IMR-90 (cell line): ENCODE measurements at regions not wholly inside any gene's neighbourhood (a gene's known extent, or its start where the extent isn't known, plus 50 kb on each side); places are given as distances from the start of the nearest gene placed in this dataset.
A peak's percentile ranks its signal among the peaks of the same experiment; 100 is the strongest.

ENCODE experiments used
- ATAC-seq: fragments of 200-7000 bp; cut with Tn5 transposase; 2 replicates; pipeline ENCODE4 v1.9.1; 2020; ENCODE audit warnings: low read depth, mild to moderate bottlenecking, moderate library complexity
- BruUV-seq: library from RNA; stranded (reverse); fragments of 400-500 nt; replicated peaks from 2 replicates; lab custom pipeline; 2021; lab: Mats Ljungman, UMichigan
- CTCF ChIA-PET: fragments of 300-600 bp; formaldehyde crosslinking; extraction: SDS; loops from one replicate; lab custom pipeline; 2021; ENCODE audit warnings: antibody characterized with exemption; lab: Yijun Ruan, JAX
- POLR2A ChIA-PET: fragments of 300-600 bp; sonication (Branson Sonifier 250); formaldehyde crosslinking; loops from one replicate; lab custom pipeline; 2022; ENCODE audit warnings: antibody characterized with exemption; ENCODE audit not compliant: unreplicated experiment; lab: Charles Lee
- DNase-seq: peaks from one replicate; pipeline ENCODE4 v3.0.0; 2013
- H2AFZ ChIP-seq: replicated peaks from 2 replicates; pipeline ENCODE3; 2013; ENCODE audit warnings: low read length, mild to moderate bottlenecking; ENCODE audit not compliant: poor library complexity
- H2AK5ac ChIP-seq: 2 replicates; pipeline ENCODE4 v1.6.1; 2013; ENCODE audit warnings: low read depth, low read length, inconsistent platforms
- H2AK9ac ChIP-seq: replicated peaks from 2 replicates; pipeline ENCODE3; 2013; ENCODE audit warnings: mild to moderate bottlenecking, low read depth, low read length, moderate library complexity; ENCODE audit not compliant: poor library complexity
- H2BK120ac ChIP-seq: 2 replicates; pipeline ENCODE4 v1.6.1; 2013; ENCODE audit warnings: low read depth, low read length, inconsistent platforms
- H2BK15ac ChIP-seq: 3 replicates; pipeline ENCODE4 v1.6.1; 2013; ENCODE audit warnings: low read depth, low read length, inconsistent platforms
- H2BK20ac ChIP-seq: 2 replicates; pipeline ENCODE4 v1.6.1; 2013; ENCODE audit warnings: low read depth, mild to moderate bottlenecking, inconsistent platforms, low read length, moderate library complexity
- H2BK5ac ChIP-seq: 2 replicates; pipeline ENCODE4 v1.6.1; 2013; ENCODE audit warnings: mild to moderate bottlenecking, low read depth, low read length, inconsistent platforms; ENCODE audit not compliant: poor library complexity, severe bottlenecking
- H3K14ac ChIP-seq: replicated peaks from 2 replicates; pipeline ENCODE4 v1.6.1; 2013; ENCODE audit warnings: low read depth, low read length, inconsistent platforms
- H3K18ac ChIP-seq: 2 replicates; pipeline ENCODE4 v1.6.1; 2013; ENCODE audit warnings: low read depth, low read length, control low read depth
- H3K23ac ChIP-seq: 2 replicates; pipeline ENCODE4 v1.6.1; 2013; ENCODE audit warnings: low read depth, low read length, inconsistent platforms
- H3K27ac ChIP-seq: 2 replicates; pipeline ENCODE4 v1.5.1; 2013; ENCODE audit warnings: mild to moderate bottlenecking, control low read depth, low read length; ENCODE audit not compliant: insufficient read depth
- H3K27me3 ChIP-seq: 2 replicates; pipeline ENCODE4 v1.6.1; 2013; ENCODE audit warnings: low read length; ENCODE audit not compliant: control insufficient read depth, insufficient read depth
- H3K36me3 ChIP-seq: 2 replicates; pipeline ENCODE4 v1.6.1; 2013; ENCODE audit warnings: low read length, mixed read lengths; ENCODE audit not compliant: control insufficient read depth, insufficient read depth
- H3K4ac ChIP-seq: 2 replicates; pipeline ENCODE4 v1.6.1; 2013; ENCODE audit warnings: low read depth, low read length, inconsistent platforms
- H3K4me1 ChIP-seq: 2 replicates; pipeline ENCODE4 v1.6.1; 2013; ENCODE audit warnings: low read length, mixed read lengths; ENCODE audit not compliant: control insufficient read depth, insufficient read depth
- H3K4me2 ChIP-seq: 2 replicates; pipeline ENCODE4 v1.6.1; 2013; ENCODE audit warnings: low read depth, mild to moderate bottlenecking, control low read depth, low read length, moderate library complexity
- H3K4me3 ChIP-seq: 2 replicates; pipeline ENCODE4 v1.5.1; 2013; ENCODE audit warnings: low read depth, mild to moderate bottlenecking, control low read depth, low read length, moderate library complexity; ENCODE audit not compliant: insufficient read depth
- H3K56ac ChIP-seq: 2 replicates; pipeline ENCODE4 v1.6.1; 2013; ENCODE audit warnings: low read length, inconsistent platforms; ENCODE audit not compliant: insufficient read depth; ENCODE audit errors: extremely low read depth
- H3K79me1 ChIP-seq, 2 experiments: 2 replicates each; pipeline ENCODE4 v1.6.1; 2013; ENCODE audit warnings: low read length in 2 of 2, inconsistent platforms in 1 of 2, low read depth in 1 of 2
- H3K9ac ChIP-seq: 2 replicates; pipeline ENCODE4 v1.6.1; 2013; ENCODE audit warnings: low read depth, low read length, control low read depth
- H3K9me1 ChIP-seq: 2 replicates; pipeline ENCODE4 v1.6.1; 2013; ENCODE audit warnings: low read length, inconsistent platforms; ENCODE audit not compliant: insufficient read depth
- H3K9me3 ChIP-seq: 2 replicates; pipeline ENCODE4 v1.6.1; 2013; ENCODE audit warnings: low read length; ENCODE audit not compliant: control insufficient read depth, insufficient read depth
- H4K20me1 ChIP-seq: 2 replicates; pipeline ENCODE4 v1.6.1; 2013; ENCODE audit warnings: low read length, inconsistent platforms; ENCODE audit not compliant: insufficient read depth
- H4K5ac ChIP-seq: 2 replicates; pipeline ENCODE4 v1.6.1; 2013; ENCODE audit warnings: mild to moderate bottlenecking, low read depth, low read length, control low read depth
- H4K8ac ChIP-seq, 2 experiments: 2 replicates each; pipeline ENCODE4 v1.6.1; 2013; ENCODE audit warnings: low read depth in 2 of 2, low read length in 2 of 2, control low read depth in 1 of 2, inconsistent platforms in 1 of 2
- H4K91ac ChIP-seq: 2 replicates; pipeline ENCODE4 v1.6.1; 2013; ENCODE audit warnings: low read depth, low read length, inconsistent platforms; ENCODE audit not compliant: insufficient read depth
- CEBPB ChIP-seq: IDR thresholded peaks from 2 replicates; pipeline ENCODE4 v1.6.1; 2012; ENCODE audit warnings: low read depth, low read length, improper control_type of control experiment
- NFE2L2 ChIP-seq: fragments of 150-350 bp; IDR thresholded peaks from 2 replicates; pipeline ENCODE4 v1.6.1; 2016; ENCODE audit warnings: low read depth, mild to moderate bottlenecking, low read length
- WGBS, 2 experiments: methylation state at CpG; one replicate each; pipeline versions ENCODE4 v1.1.5 to v1.1.7; 2013; ENCODE audit warnings: missing lambda C conversion rate in 2 of 2; ENCODE audit not compliant: insufficient read length in 1 of 2; ENCODE audit errors: extremely low coverage in 2 of 2; 5-methylcytosine and 5-hydroxymethylcytosine counted together
- dilution Hi-C: fragments of 300-500 bp; cut with HindIII; formaldehyde crosslinking; loops from one replicate; pipeline ENCODE4 v1.14.3; 2018; ENCODE audit warnings: low sequenced_read_pairs; ENCODE audit not compliant: unreplicated experiment
- in situ Hi-C: fragments of 300-500 bp; cut with MboI; formaldehyde crosslinking; loops from 3 replicates; pipeline ENCODE4 v1.14.3; 2019; ENCODE audit warnings: low sequenced_read_pairs, inconsistent platforms, mixed read lengths
- intact Hi-C: fragments of 100-400 bp; cut with micrococcal nuclease; formaldehyde crosslinking; loops from 2 replicates; pipeline ENCODE4 v1.10.0; 2022

DNA sequence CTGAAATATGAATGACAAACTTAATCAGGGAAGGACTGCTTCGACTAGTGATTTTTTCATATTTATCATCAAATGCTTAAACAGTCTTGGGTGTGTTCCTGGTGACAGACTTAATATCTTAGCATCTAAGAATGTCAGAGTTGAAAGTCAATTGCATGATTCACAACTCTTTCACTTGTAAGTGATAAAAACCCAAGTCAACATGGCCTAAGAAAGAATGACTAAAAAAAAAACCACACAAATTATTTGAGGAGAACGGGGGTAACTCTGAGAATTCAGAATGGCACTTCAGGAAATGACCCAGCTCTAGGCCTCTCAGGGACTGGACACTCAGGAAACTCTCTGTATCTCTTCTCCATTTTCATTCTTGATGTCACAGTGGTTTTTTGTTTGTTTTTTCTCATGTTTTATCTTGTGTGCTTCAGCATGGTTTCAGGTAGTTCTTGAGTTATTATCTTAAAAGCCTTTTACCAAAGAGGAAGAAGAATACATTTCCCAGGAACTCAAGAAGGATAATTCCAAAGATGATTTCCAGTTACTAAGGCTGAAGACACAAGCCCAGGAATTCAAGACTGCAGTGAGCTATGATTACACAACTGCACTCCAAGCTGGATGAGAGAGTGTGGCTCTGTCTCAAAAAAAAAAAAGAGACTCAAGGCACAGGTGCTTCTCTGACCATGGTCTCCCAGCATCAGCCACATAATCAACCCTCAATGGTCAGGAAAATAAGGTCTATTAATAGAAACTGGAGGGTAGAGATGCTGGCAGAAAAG, 1697.8 kb upstream of the IGFBP7 start:
- H2AK5ac ChIP-seq: no peak overlapping the region
- TF ChIP-seq CEBPB: peak; percentile 42; the same call in 1 of the 2 replicates
- no peak for TF ChIP-seq NFE2L2
- H4K8ac ChIP-seq: no peak overlapping the region
- no peak overlapping the region for H4K91ac ChIP-seq
- H3K27me3 ChIP-seq: no peaks in the 10 kb centered on the region
- no peaks in the 10 kb centered on the region for H4K20me1 ChIP-seq
- H3K79me1 ChIP-seq: no peaks in the 10 kb centered on the region
- no peaks in the 10 kb centered on the region for H3K36me3 ChIP-seq
- intact Hi-C loops (no loop called here), in situ Hi-C loops (no loop called here), dilution Hi-C loops (no loop called here)
- H2BK20ac ChIP-seq: no peak overlapping the region
- H3K9ac ChIP-seq: no peak overlapping the region
- no peak for DNase-seq
- no peak overlapping the region for H3K4me3 ChIP-seq
- BruUV-seq: no TSS peak
- no peak overlapping the region for H3K4me2 ChIP-seq
- CTCF ChIA-PET: no interaction called here
- H3K9me1 ChIP-seq: no peaks in the 10 kb centered on the region
- H2BK5ac ChIP-seq: no peak overlapping the region
- no CpG with 5 or more reads among the region's 2 CpGs for WGBS, 2 experiments
- ATAC-seq: no peak
- no peak overlapping the region for H3K14ac ChIP-seq
- no peaks in the 10 kb centered on the region for H3K9me3 ChIP-seq
- H3K27ac ChIP-seq: no peak overlapping the region
- H2AK9ac ChIP-seq: no peak overlapping the region
- no peaks in the 10 kb centered on the region for H3K4me1 ChIP-seq
- no peak overlapping the region for H4K5ac ChIP-seq
- POLR2A ChIA-PET: no interaction called here
- no peak overlapping the region for H2AFZ ChIP-seq
- no peak overlapping the region for H3K18ac ChIP-seq
- H2BK120ac ChIP-seq: no peak overlapping the region
- H2BK15ac ChIP-seq: no peak overlapping the region
- no peak overlapping the region for H3K23ac ChIP-seq
- no peak overlapping the region for H3K56ac ChIP-seq
- no peak overlapping the region for H3K4ac ChIP-seq
